DMS114 treated with DMSO at 0.1 percent for 48 hours (cell line): ENCODE measurements at regions not wholly inside any gene's neighbourhood (a gene's known extent, or its start where the extent isn't known, plus 50 kb on each side); places are given as distances from the start of the nearest gene placed in this dataset.

Experiments
- DNase-seq: peaks from one replicate; lab custom pipeline; 2025; ENCODE audit not compliant: unreplicated experiment; lab: John Stamatoyannopoulos, UW

DNA sequence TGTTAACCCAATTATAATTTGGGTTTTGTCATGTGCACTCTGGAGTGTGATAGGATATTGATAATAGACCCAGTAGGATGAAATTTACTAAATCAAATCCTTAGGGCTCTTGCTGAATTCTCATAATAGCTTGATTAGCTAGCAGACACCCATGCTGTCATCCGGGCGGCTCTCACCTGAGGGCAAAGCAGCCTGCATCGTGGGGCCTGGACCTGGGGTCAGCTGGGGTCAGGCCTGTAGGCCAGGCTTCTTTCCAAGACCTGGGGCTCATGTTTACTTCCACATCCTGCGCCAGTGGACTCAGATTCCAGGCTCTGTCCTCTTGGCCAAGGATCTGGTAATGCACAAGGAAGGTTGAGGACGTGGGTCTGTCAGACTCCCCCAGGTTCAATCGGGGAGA, 486.3 kb downstream of the NPHP4 start:
- DNase-seq, result no peak

DNA sequence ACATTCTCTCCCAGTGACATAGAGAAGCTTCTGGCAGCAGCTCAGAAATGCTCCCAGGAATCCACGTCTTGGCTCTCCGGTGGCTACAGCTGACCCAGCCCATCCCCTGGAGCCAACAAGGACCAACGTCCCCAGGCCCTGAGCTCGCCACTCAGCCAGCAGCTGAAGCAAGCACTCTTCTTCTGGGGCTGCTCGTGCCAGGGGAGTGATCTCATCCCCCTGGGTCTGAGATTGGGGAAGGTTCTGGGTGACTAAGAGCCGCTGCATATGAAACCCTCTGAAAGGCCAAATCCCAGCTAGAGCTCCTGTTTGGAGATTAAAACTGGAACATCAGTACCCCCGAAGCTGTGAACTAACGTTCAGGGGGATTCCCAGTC, 487.9 kb downstream of the NPHP4 start:
- DNase-seq, result no peak

DNA sequence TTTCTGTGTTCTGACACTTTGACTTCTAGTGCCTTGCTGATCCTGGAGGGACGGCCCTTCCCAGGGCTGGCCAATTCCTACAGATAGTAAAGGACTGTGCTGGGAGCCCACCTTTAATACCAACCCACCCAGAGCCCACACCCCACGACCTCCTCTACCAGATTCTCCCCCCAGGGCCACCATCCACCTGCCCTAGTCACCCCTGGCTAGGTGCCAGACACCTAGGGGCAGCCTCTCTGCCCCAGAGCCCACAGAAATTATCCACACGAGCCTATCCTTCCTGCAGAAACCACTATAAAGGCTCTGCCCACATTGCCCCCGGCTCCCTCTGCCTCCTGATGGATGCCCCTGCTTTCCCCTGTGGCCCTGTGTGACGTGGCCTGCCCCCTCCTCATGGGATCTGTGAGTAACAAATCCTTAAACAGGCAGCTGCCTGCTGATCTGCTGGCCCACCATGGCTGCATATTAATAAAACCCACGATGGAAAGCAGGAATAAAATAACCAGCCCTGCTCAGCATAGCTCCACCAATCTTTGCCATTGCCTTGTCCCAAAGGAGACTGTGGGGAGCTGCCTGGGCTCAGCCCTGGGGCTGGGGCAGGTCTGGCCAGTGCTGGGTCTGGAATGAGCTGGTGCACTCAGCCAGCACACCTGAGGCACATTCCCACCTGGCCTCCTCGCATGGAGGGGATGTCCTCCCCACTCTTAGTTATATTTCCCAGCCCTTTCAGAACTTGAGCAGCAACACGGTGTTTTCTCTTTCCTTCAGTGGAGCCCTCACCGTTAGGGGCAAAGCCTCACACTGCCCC, 488.5 kb downstream of the NPHP4 start:
- DNase-seq, result no peak

DNA sequence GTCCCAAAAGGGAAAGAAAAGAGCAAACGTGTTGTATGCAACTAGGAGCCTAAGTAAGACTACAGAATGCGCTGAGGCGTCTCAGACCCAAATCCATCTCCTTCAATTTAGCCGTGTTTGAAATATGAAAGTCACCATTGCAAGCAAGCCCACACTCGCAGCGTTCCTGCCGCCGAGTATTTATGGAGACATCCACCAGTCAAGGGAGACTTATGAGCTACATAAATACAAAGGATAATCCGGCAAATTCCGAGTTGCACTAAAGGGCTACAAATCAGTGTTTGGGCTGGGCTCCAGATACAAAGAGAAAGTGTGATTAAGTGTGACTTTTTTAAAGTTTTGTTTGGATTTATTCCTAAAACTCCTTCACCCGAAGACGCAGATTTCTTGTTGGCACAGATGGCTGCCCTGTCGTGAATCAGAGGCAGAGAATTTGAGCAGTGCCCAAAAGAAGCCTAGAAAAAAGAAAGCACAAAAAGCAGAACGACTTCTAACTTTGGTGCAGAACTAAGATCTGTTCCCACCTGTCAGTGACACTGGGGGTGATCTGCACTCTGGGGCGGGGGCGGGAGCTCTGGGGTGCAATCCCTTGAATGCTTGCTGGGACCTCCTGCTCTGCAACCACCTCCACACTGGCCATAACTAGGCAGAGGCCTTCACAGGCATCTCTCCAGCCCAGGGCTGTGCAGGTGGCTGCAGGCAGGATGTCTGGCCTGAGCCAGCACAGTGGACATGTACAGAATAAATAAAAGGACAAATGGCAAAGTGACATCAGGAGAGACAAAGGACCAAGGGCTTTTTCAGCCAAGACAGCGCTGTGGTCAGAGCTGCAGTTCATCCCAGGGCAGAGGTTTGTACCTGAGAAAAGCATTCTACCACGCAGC, 489.7 kb downstream of the NPHP4 start:
- no peak for DNase-seq

DNA sequence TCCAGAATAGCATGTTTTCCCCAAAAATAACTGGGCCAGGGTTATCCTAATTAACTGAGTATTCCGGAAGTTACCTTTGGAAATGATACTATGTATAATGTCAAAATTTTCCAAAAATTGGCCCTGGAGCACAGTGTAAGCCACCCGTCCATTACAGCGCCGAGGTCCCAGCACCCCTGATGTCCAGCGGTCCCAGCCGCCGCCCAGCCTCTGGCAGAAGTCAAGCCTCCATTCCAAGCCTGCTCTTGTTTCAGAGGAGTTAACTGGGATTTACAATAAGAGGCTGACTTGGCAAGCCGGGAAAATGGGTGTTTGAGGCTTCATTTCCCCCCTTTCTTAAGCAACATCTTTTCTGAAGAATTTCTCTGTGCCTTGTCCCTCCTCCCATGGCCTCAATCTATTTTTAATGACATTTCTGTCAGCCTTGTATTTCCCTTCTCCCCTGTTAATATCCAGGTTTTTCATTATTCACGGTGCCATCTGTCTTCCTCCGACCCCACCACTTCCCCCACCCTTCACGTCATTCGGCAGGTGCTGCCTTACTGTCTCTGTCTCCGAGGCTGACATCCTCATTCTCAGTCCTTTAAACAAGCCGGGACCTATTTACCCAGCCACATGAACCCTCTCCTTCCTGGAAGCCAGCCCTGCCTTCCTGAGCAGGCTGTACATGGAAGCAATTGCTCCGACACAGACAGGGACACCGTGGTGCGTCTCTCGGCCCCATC, 490.9 kb downstream of the NPHP4 start:
- no peak for DNase-seq

DNA sequence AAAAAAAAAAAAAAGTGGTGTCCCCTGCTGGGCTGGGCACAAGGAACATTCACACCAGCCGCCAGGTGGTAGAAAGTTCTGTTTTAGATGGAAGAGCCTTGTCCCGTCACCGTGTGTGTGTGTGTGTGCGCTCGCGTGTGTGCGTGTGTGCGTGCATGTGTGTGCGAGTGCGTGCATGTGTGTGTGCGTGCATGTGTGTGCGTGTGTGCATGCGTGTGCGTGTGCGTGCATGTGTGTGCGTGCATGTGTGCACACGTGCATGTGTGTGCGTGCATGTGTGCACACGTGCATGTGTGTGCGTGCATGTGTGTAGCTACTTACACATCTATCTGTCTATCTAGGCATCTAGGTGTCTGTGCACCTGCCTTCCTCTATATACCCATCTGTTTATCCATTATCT, 491.7 kb downstream of the NPHP4 start:
- DNase-seq, result no peak

DNA sequence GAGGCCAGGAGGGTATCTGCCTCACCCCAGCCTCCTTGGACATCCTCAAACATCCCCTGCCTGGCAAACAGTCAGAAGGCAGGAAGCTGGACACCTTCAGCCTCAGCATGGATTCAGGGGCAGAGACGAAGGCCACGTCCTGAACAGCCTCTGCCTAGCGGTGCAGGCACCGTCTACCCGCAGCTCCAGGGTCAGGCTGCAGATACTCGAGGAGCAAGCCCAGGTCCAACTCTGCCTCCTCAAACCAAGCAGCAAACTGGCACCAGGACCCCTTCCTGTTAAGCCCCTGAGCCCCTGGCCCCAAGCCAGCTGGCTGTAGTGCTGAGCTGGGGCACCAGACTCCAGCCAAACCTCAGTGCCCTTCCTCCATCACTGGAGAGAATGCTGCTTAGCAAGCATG, 494.7 kb downstream of the NPHP4 start:
- no peak for DNase-seq

DNA sequence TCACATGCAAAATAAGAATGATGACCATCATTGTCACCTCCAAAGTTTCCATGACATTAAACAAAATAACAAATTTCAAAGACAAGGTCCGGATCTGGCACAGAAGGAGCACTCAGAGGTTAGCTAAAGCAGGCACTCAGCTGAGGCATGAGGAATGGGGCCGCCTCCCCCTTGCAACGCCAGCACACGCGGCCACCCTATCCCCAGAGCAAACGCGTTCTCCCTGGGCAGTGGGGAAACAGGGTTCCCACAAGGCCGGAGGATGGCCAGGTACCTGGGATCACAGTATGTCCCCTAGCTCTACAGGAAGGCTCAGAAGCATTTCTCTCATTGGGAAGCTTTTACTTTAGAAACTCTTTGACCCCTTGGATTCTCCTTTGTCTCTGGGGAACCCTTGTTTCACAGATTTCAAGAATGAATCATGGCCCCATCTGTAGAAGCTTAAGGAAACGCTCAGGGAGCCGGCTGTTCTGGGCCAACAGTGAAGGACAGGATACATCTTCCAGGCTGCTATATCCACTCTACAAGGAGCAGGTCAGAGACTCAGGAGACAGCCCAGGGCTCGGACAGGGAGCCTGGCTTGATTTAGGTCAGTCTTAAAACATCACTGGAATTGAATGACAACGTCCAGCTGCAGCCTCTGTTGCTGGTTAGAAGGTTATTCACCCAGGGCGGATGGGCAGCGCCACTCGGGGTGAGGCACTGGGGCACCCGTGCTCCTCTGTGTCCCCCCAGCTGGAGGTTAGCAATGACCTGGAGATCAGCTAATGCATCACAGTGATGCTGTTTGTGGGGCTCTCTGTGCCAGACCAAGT, 496.4 kb downstream of the NPHP4 start:
- no peak for DNase-seq

DNA sequence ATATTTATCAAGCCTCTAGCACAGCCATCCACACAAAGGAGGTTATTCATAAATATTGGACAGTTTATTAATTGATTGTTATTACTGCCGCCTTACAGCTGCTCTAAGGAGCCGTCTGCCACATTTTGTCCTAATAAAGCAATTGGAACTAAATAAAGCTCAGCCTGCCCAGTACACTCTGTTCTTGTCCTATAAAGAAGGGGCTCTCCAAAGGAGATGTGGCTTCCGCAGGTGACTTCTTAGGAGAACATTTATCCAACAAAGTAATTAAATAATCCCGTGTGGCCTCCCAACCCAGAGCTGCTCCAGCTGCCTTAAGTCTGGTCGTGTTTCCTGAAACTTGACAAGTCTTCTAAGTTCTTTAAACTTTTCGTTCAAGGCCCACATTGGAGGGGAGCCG, 497.7 kb downstream of the NPHP4 start:
- no peak for DNase-seq

DNA sequence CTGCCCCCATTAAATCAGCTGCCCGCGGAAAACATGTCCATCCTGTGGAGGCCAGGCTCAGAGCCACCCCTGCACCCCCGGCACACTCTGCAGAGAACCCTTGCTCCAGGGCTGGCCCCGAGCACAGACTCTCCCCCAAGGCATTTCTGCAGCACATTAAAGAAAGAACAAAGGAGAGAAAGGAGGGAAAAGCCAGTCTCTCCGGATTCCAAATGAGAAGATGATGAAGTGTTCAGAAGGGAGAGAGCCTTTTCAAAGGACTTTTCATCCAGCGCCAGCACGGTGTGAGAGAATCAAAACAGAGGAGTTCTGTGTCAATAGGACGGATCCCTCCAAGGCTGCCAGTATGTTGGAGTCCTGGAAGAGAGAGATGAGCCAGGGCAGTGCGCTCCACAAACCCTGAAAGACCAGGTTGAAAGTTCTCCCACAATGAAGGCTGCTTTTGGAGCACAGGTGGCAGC, 498.3 kb downstream of the NPHP4 start:
- DNase-seq, result no peak

DNA sequence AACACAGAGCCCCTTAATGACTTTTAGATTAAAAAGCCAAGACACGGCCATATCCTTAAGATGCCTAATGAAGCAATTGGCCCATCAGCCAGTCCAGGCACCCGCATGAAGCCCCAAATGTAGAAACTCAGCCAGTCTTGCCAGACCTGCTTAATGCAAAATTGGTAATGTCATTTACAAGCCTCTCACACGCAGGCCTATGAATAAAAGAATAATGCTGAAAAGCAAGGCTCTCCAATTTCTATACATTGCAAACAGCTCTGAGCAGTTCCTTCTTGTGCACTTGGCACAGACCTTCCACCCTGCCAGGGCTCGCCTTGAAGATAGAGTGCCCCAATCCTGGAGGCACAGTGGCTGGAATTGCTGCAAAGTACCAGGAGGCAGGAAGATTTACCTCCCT, 498.9 kb downstream of the NPHP4 start:
- DNase-seq, result no peak

DNA sequence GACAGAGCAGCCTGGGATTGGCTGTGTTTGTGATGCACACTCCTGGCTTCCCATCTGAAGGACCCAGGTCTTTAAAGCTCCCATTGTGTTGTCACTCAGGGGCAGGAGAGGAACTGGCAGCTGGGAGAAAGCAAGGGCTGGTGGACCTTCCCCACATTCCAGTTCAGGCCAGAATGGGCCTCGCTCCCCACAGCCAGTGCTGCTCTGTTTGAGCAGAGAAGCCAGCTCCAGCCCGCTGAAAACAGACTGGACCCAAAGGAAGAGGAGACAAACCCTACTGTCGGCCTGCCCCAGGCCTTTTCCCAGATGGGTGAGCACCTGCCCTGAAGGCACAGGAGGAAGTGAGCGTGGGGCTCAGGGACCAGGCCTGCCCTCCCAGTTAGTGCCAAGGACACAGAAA, 499.4 kb downstream of the NPHP4 start:
- DNase-seq, result no peak

DNA sequence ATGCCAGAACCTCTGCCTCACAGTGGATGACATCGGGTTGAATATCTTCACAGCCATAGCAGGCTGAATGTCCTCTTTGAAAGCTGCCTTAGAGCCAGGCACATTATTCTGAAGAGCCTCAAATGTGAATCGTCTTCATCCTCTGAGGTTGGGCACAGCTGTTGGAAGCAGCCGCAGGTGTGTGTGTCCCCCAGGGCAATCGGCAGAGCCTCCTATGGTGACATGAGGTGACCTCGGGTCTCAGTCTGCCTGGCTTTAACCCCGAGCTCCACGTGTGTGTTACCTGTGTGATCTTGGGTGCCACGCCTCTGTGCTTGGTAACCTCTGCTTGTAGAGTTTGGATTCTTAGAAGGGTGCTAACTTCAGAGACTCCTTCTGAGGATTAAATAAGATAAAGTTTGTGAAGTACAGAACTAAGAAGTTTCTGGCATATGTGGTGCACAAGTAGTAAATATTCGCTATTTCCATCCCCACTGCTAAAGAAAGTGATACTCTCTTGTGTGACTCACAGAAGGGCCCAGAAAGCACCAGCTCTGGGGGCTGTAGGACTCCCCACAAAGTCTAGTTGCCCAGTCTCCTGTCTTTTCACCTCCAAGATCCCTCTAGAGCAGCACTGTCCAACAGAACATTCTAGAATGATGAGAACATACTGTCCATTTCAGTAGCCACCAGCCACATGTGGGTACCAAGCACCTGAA, 500.9 kb downstream of the NPHP4 start:
- no peak for DNase-seq

DNA sequence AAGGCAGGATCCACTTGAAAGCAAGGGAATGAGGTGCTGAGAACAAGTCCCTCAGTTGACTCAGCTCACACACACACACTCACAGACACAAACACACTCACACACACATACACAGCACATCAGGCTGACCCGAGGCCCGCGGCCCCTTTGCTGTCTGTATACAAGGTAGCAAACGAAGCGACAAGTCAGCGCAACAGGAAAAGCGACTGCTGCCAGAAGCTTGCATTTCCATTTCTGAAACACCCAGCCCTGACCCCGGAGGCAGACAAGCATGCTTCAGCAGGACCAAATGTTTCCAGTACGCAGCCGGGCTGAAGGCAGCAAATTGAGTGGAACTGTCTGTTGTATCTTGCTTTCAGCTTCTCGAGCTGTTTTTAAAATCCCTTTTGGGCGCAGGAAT, 501.6 kb downstream of the NPHP4 start:
- DNase-seq, result no peak

DNA sequence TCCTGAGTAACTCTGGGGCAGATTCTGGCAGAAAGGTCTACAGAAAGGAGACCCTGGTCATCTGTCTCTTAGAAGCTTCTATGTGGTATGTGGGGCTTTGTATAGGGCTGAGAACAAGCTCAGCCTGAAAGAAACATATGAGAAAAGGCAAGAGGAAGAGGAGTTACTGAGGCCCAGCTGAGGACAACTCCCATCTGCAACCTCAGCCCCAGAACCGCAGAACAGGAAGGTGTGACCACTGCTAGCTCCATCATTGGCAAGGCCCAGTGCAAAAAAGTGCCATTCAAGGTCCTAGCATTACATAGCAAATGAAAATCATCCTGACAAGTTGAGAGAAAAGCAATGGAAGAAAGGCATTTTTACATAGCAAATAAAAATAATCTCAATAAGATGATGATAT, 503.8 kb downstream of the NPHP4 start:
- no peak for DNase-seq

DNA sequence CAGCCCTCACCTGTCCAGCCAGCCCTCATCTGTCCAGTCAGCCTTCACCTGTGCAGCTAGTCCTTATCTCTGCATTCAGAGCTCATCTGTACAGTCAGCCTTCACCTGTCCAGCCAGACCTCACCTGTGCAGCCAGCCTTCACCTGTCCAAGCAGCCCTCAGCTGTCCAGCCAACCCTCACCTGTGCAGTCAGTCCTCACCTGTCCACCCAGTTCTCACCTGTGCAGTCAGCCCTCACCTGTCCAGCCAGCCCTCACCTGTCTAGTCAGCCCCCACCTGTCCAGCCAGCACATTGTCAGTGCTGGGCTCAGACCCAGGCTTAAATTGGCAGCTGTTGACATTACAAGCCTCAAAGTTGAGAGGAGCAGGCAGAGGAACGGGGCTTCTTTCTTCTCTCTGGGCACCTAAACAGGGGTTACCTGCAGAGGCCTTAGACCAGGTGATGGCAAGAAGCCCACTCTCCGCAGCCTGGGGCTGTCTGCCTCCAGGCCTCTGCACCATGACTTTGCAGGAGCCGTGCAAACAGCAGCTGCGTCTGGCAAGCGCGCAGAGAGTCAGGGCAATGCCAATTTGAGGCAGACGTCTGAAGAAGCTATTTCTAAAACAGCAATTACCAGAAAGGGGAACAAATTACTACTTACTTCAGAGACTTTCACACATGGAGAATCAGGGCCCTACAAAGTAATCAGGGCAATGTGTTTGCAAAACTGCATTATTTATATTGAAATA, 506.1 kb downstream of the NPHP4 start:
- no peak for DNase-seq

DNA sequence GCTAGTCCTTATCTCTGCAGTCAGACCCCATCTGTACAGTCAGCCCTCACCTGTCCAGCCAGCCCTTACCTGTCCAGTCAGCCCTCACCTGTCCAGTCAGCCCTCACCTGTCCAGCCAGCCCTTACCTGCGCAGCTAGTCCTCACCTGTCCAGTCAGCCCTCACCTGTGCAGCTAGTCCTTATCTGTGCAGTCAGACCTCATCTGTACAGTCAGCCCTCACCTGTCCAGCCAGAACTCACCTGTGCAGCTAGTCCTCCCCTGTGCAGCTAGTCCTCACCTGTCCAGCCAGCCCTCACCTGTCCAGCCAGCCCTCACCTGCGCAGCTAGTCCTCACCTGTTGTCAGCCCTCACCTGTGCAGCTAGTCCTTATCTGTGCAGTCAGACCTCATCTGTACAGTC, 506.8 kb downstream of the NPHP4 start:
- no peak for DNase-seq

DNA sequence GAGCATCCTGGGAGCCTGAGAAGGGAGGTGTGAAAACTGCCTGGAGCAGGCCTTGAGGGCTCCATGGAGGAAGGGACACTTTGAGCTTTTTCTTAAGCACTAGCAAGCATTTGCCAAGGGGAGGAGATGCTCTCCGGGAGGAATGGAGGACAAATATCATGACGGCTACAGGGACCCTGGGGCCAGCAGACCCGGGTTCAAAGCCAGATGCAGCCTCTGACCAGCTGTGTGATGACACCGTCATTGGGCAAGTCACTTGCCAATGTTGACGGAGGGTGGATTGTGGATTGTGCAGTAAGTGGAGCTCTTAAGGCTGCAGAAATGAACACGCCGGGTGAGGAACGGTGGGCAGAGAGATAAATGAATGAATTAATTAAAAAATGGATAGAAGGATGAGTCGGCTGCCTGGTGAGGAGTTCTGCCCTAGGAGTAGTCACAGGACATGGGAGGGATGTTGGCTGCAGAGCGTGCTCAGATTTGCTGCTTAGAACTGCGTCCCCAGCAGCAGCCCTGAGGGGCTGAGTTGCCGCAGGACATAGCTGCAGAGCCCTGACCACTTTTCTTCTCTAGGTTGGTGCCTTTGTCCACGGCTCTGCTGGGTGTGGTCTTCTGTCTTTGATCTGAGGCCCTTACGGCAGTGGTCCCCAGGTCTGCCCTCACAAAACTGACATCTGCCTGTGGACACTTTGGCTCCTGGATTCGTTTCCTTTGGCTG, 507.6 kb downstream of the NPHP4 start:
- DNase-seq, result no peak

DNA sequence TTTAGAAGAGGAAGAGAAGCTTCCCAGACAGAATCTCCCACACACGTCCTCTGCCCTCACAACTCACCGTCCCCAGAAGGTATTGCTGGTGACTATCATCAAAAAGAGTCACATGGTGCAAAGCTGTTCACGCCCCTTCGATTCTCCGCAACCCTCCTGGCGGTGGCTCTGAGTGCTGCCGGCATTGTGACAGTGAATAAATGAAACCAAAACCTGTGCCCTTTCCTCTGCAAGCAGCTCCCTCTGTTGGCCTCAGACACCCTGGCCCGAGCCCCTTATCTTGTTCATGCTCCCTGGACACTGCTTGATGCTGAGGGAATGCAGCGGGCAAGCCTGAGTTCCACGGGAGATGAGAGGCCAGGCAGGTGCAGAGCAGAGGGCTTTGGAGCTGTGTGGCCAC, 510.3 kb downstream of the NPHP4 start:
- DNase-seq, result no peak
